ENCODE measurements at regions not wholly inside any gene's neighbourhood (a gene's known extent, or its start where the extent isn't known, plus 50 kb on each side); places are given as distances from the start of the nearest gene placed in this dataset.

GRCh38 chr6:1077478-1078416 is 234.2 kb upstream of the FOXQ1 start:
- TF ChIP-seq CTCF (IDR thresholded peaks at IDR 0.05; ENCODE audit: low read depth, low read length) = no peak
- DNase-seq (ENCODE audit: extremely low read depth, low read depth) = no peak

DNA sequence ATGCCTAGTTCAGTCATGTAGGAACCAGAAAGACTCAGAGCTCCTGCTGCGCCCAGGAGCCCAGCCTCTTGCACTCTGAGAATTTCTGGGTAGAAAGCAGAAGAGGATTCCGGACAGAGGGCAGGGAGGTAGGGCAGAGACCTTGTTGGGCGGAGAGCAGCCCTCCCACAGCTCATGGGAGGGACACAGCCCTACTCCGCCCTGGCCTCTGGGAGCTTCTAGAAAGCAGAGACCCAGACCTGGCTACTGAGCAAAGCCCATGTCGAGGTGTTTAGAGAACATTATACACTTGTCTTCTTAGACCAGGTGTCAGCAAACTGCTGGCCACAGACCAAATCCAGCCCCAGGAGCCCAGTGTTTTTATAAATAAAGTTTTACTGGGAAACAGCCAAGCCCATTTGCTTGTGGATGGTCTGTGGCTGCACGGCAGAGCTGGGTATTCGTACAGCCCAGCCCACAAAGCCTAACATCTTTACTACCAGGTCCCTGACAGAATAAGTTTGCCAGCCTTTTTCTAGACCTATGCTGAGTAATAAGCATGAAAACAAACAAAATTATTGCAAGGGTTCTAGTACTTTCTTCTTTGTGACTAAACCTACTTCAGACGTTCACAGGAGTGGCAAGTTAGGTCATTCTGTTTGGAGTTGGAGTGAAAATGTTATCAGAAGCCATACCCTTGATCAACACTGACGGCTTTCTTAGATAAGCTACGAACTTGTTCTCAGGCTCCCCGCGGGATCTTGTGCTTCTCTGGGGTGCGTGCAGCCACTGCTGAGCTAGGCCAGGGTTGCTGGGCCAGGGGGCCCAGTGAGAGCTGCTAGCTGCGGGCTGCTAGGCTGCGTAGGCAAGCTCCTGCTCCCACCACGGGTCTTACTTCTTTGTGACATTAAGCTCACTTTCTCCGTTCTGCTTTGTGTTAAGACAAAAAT is 235.1 kb upstream of the FOXQ1 start:
- no peak for DNase-seq (ENCODE audit: extremely low read depth, low read depth)
- TF ChIP-seq CTCF (IDR thresholded peaks at IDR 0.05; ENCODE audit: low read depth, low read length) = no peak

GRCh38 chr6:1075880-1076279 is 236.0 kb upstream of the FOXQ1 start:
- no peak for TF ChIP-seq CTCF (IDR thresholded peaks at IDR 0.05; ENCODE audit: low read depth, low read length)
- DNase-seq (ENCODE audit: extremely low read depth, low read depth) = no peak

GRCh38 chr6:1075444-1075843 is 236.5 kb upstream of the FOXQ1 start:
- no peak for DNase-seq (ENCODE audit: extremely low read depth, low read depth)
- TF ChIP-seq CTCF (IDR thresholded peaks at IDR 0.05; ENCODE audit: low read depth, low read length) = no peak

GRCh38 chr6:1070085-1070521 is 241.8 kb upstream of the FOXQ1 start:
- no peak for DNase-seq (ENCODE audit: extremely low read depth, low read depth)
- TF ChIP-seq CTCF (IDR thresholded peaks at IDR 0.05; ENCODE audit: low read depth, low read length) = no peak

GRCh38 chr6:1068905-1069304 is 243.0 kb upstream of the FOXQ1 start:
- TF ChIP-seq CTCF (IDR thresholded peaks at IDR 0.05; ENCODE audit: low read depth, low read length) = no peak

More at GRCh38 chr6:1068905-1069304, 243.0 kb upstream of the FOXQ1 start:
- DNase-seq (ENCODE audit: extremely low read depth, low read depth) = no peak
